LNCaP clone FGC (cell line): ENCODE measurements at regions not wholly inside any gene's neighbourhood (a gene's known extent, or its start where the extent isn't known, plus 50 kb on each side); places are given as distances from the start of the nearest gene placed in this dataset.
"Not testable (repeated sequence)": the region's sequence is repeated elsewhere in the genome, so short reads cannot be mapped to it uniquely, and the experiment has no call there.

ENCODE experiments used
- DNase-seq: peaks from one replicate; pipeline ENCODE4 v3.0.0-alpha.2; 2011; ENCODE audit warnings: low read depth
- H3K4me3 ChIP-seq: 2 replicates; pipeline ENCODE4 v1.5.1; 2011; ENCODE audit warnings: mild to moderate bottlenecking, low read depth, low read length, control low read depth
- CTCF ChIP-seq: IDR thresholded peaks from 2 replicates; pipeline ENCODE4 v1.5.1; 2012; ENCODE audit warnings: mild to moderate bottlenecking; ENCODE audit not compliant: control insufficient read depth, insufficient read depth; ENCODE audit errors: extremely low read depth

- no peak overlapping the region for H3K4me3 ChIP-seq
- DNase-seq, result no peak
- TF ChIP-seq CTCF, result no peak
These were observed 121.3 kb upstream of the PAPPA2 start for GRCh38 chr1:176341656-176342055.

GRCh38 chr1:176338877-176339276 is 124.1 kb upstream of the PAPPA2 start:
- DNase-seq, result no peak
- no peak overlapping the region for H3K4me3 ChIP-seq
- no peak for TF ChIP-seq CTCF

GRCh38 chr1:176330782-176331181 is 123.7 kb upstream of the COP1 start:
- H3K4me3 ChIP-seq, result no peak overlapping the region
- no peak for DNase-seq
- TF ChIP-seq CTCF, result no peak

- no peak for DNase-seq
- TF ChIP-seq CTCF, result no peak
- no peak overlapping the region for H3K4me3 ChIP-seq
These were observed 118.6 kb upstream of the COP1 start for GRCh38 chr1:176325664-176326063.

- TF ChIP-seq CTCF, result no peak
- no peak overlapping the region for H3K4me3 ChIP-seq
- no peak for DNase-seq
These were observed 116.4 kb upstream of the COP1 start for GRCh38 chr1:176323472-176323871.

- no peak for TF ChIP-seq CTCF
- H3K4me3 ChIP-seq, result no peak overlapping the region
- DNase-seq, result no peak
These were observed 108.6 kb upstream of the COP1 start for GRCh38 chr1:176315519-176316220.

GRCh38 chr1:176296602-176297001 is 89.5 kb upstream of the COP1 start:
- not testable (repeated sequence) for DNase-seq, H3K4me3 ChIP-seq
